OCI-LY7 (cell line): ENCODE measurements at regions not wholly inside any gene's neighbourhood (a gene's known extent, or its start where the extent isn't known, plus 50 kb on each side); places are given as distances from the start of the nearest gene placed in this dataset.
"Not testable (repeated sequence)": the region's sequence is repeated elsewhere in the genome, so short reads cannot be mapped to it uniquely, and the experiment has no call there.

Experiments used
- BruUV-seq: library from RNA; stranded (reverse); fragments of 400-500 nt; replicated peaks from 2 replicates; lab custom pipeline; 2021; lab: Mats Ljungman, UMichigan
- CTCF ChIA-PET: fragments of 300-600 bp; sonication (Branson Sonifier 250); formaldehyde crosslinking; loops from one replicate; lab custom pipeline; 2022; ENCODE audit warnings: antibody characterized with exemption; ENCODE audit not compliant: unreplicated experiment; lab: Charles Lee
- POLR2A ChIA-PET: fragments of 300-600 bp; sonication (Branson Sonifier 250); formaldehyde crosslinking; loops from one replicate; lab custom pipeline; 2022; ENCODE audit warnings: antibody characterized with exemption; lab: Charles Lee
- DNase-seq: peaks from one replicate; pipeline ENCODE4 v3.0.0-alpha.2; 2015; ENCODE audit warnings: low spot score
- H2AFZ ChIP-seq: fragments of 200-600 bp; sonication (generic), shearing (Covaris generic); 2 replicates; pipeline ENCODE4 v1.6.1; 2014; ENCODE audit warnings: mild to moderate bottlenecking, antibody characterized with exemption, low read length, moderate library complexity
- H3K27ac ChIP-seq: fragments of 200-600 bp; sonication (generic); 2 replicates; pipeline ENCODE4 v1.5.1; 2014; ENCODE audit warnings: mixed run types, low read depth, mild to moderate bottlenecking, moderate library complexity, low read length, inconsistent platforms; ENCODE audit not compliant: poor library complexity, severe bottlenecking
- H3K36me3 ChIP-seq: fragments of 200-600 bp; sonication (generic); 2 replicates; pipeline ENCODE4 v1.6.1; 2014; ENCODE audit warnings: mild to moderate bottlenecking, antibody characterized with exemption, low read length, moderate library complexity, mixed read lengths; ENCODE audit not compliant: insufficient read depth
- H3K4me1 ChIP-seq: fragments of 200-600 bp; sonication (generic); 2 replicates; pipeline ENCODE4 v1.5.1; 2014; ENCODE audit warnings: mild to moderate bottlenecking, low read length; ENCODE audit not compliant: insufficient read depth, poor library complexity, severe bottlenecking
- H3K4me2 ChIP-seq: fragments of 200-600 bp; sonication (generic); 2 replicates; pipeline ENCODE4 v1.6.1; 2014; ENCODE audit warnings: mild to moderate bottlenecking, low read length
- H3K4me3 ChIP-seq: fragments of 200-600 bp; sonication (generic); 2 replicates; pipeline ENCODE4 v1.5.1; 2014; ENCODE audit warnings: mild to moderate bottlenecking, low read depth, low read length; ENCODE audit not compliant: poor library complexity, severe bottlenecking
- H3K79me2 ChIP-seq: fragments of 200-600 bp; sonication (generic); 2 replicates; pipeline ENCODE4 v1.6.1; 2016; ENCODE audit warnings: low read depth, mild to moderate bottlenecking, low read length, moderate library complexity, mixed read lengths; ENCODE audit not compliant: insufficient read depth
- H3K9me2 ChIP-seq: fragments of 200-600 bp; sonication (generic); 2 replicates; pipeline ENCODE4 v1.6.1; 2016; ENCODE audit warnings: mild to moderate bottlenecking, low read length, mixed read lengths; ENCODE audit not compliant: insufficient read depth
- H3K9me3 ChIP-seq: fragments of 200-600 bp; sonication (generic); 2 replicates; pipeline ENCODE4 v1.6.1; 2014; ENCODE audit warnings: mild to moderate bottlenecking, mixed run types, low read length, mixed read lengths
- H4K20me1 ChIP-seq: fragments of 200-600 bp; sonication (generic); 2 replicates; pipeline ENCODE4 v1.6.1; 2014; ENCODE audit warnings: mild to moderate bottlenecking, antibody characterized with exemption, low read length, moderate library complexity, mixed read lengths; ENCODE audit not compliant: insufficient read depth
- CTCF ChIP-seq: fragments of 200-600 bp; sonication (generic); conservative IDR thresholded peaks from 2 replicates; pipeline ENCODE4 v1.5.1; 2014; ENCODE audit warnings: mild to moderate bottlenecking, antibody characterized with exemption, low read length, moderate library complexity, mixed read lengths
- EZH2phosphoT487 ChIP-seq: fragments of 200-600 bp; sonication (generic); IDR thresholded peaks from 2 replicates; pipeline ENCODE4 v1.6.1; 2018; ENCODE audit warnings: low read depth, borderline replicate concordance, mild to moderate bottlenecking, mixed run types, antibody characterized with exemption, low read length, moderate library complexity, mixed read lengths
- intact Hi-C: fragments of 100-400 bp; cut with micrococcal nuclease; formaldehyde crosslinking; loops from one replicate; pipeline ENCODE4 v1.10.0; 2022; ENCODE audit not compliant: unreplicated experiment

DNA sequence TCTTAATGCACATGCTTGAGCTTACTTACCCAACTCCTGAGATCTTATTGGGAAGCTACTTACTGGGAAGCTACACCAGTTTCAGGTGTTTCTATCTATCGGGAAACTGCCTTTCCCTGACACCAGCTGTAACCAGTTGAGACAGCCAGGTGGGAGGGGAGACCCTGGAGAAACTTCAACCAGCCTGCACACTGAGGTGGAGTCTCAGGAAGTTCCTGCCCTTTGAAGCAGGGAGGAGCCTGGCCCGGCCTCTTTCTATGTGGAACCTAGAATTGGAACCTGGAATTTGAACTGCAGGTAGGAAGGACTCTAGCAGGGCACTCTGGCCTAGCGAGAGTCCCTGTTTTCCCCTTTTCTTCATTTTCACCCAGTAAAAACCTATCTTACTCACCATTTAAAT is 425.8 kb upstream of the PABPC4L start:
- no peak overlapping the region for H2AFZ ChIP-seq
- no peaks in the 10 kb centered on the region for H3K4me1 ChIP-seq
- POLR2A ChIA-PET: interaction anchor here (0.6 to 0.8 kb wide), 2 partner anchors 13 to 249 kb away, joined by 3 read pairs; no protein-coding TSS in a partner anchor
- H3K9me3 ChIP-seq: no peaks in the 10 kb centered on the region
- BruUV-seq: no TSS peak
- no peaks in the 10 kb centered on the region for H3K79me2 ChIP-seq
- CTCF ChIA-PET: no interaction called here
- H3K27ac ChIP-seq: no peak overlapping the region
- DNase-seq: no peak
- no peak overlapping the region for H3K4me3 ChIP-seq
- no peak for TF ChIP-seq EZH2phosphoT487
- TF ChIP-seq CTCF: no peak
- H3K36me3 ChIP-seq: no peaks in the 10 kb centered on the region
- H3K9me2 ChIP-seq: no peaks in the 10 kb centered on the region
- H4K20me1 ChIP-seq: no peaks in the 10 kb centered on the region
- no peak overlapping the region for H3K4me2 ChIP-seq
- intact Hi-C loops: no loop called here

- Histone ChIP-seq H3K79me2 (no peaks in the 10 kb centered on the region), H3K4me2 (no peak overlapping the region), H2AFZ (no peak overlapping the region), H3K4me3 (no peak overlapping the region), H4K20me1 (no peaks in the 10 kb centered on the region), H3K9me3 (no peaks in the 10 kb centered on the region), H3K36me3 (no peaks in the 10 kb centered on the region), H3K9me2 (no peaks in the 10 kb centered on the region), H3K27ac (no peak overlapping the region), H3K4me1 (no peaks in the 10 kb centered on the region)
- intact Hi-C loops: no loop called here
- ChIA-PET CTCF (no interaction called here), POLR2A (no interaction called here)
- no TSS peak for BruUV-seq
- TF ChIP-seq EZH2phosphoT487 (no peak), CTCF (no peak)
- no peak for DNase-seq
Measured at GRCh38 chr4:134624365-134624764, 422.8 kb upstream of the PABPC4L start.

GRCh38 chr4:134622626-134623575 is 421.3 kb upstream of the PABPC4L start:
- H3K4me1 ChIP-seq, H3K79me2 ChIP-seq, DNase-seq, CTCF ChIA-PET, intact Hi-C loops, H3K4me2 ChIP-seq, BruUV-seq, H3K36me3 ChIP-seq, H3K4me3 ChIP-seq, POLR2A ChIA-PET, H2AFZ ChIP-seq, H3K9me2 ChIP-seq, H3K9me3 ChIP-seq, H4K20me1 ChIP-seq, H3K27ac ChIP-seq: not testable (repeated sequence)
